Natural killer cell treated with Interleukin-12 subunit alpha and Interleukin-12 subunit beta and Interleukin-15 and Interleukin-18, amount 100 ng/mL, for 72 hours (primary cell): ENCODE measurements at regions not wholly inside any gene's neighbourhood (a gene's known extent, or its start where the extent isn't known, plus 50 kb on each side); places are given as distances from the start of the nearest gene placed in this dataset.
"Not testable (repeated sequence)": the region's sequence is repeated elsewhere in the genome, so short reads cannot be mapped to it uniquely, and the experiment has no call there.

Experiments
- ATAC-seq, 2 donors: fragments of 150-1000 bp; cut with Tn5 transposase in 1 of 2; sonication (Bioruptor Pico), chemical (Tn5 transposase) in 1 of 2; 2 replicates each; pipeline ENCODE4 v1.10.0; 2021
- DNase-seq: peaks from one replicate; pipeline ENCODE4 v3.0.0; 2022; ENCODE audit warnings: low spot score
- H3K27ac Mint-ChIP-seq, 2 donors: 1 replicate in 1 of 2; 2 replicates in 1 of 2; pipeline ENCODE4 v1.8.0; 2022; ENCODE audit warnings: mixed read lengths in 2 of 2, mild to moderate bottlenecking in 1 of 2, moderate library complexity in 1 of 2
- H3K27me3 Mint-ChIP-seq, 2 donors: 1 replicate in 1 of 2; 2 replicates in 1 of 2; pipeline ENCODE4 v1.8.0; 2022; ENCODE audit warnings: mixed read lengths in 2 of 2
- H3K36me3 Mint-ChIP-seq: one replicate; pipeline ENCODE4 v1.8.0; 2022; ENCODE audit warnings: mixed read lengths
- H3K4me1 Mint-ChIP-seq, 2 donors: 1 replicate in 1 of 2; 2 replicates in 1 of 2; pipeline ENCODE4 v1.8.0; 2022; ENCODE audit warnings: low read depth in 2 of 2, mixed read lengths in 2 of 2, mild to moderate bottlenecking in 1 of 2
- H3K4me3 Mint-ChIP-seq: one replicate; pipeline ENCODE4 v1.8.0; 2022; ENCODE audit warnings: mixed read lengths
- H3K9me3 Mint-ChIP-seq: 2 replicates; pipeline ENCODE4 v1.8.0; 2022; ENCODE audit warnings: mixed read lengths

DNA sequence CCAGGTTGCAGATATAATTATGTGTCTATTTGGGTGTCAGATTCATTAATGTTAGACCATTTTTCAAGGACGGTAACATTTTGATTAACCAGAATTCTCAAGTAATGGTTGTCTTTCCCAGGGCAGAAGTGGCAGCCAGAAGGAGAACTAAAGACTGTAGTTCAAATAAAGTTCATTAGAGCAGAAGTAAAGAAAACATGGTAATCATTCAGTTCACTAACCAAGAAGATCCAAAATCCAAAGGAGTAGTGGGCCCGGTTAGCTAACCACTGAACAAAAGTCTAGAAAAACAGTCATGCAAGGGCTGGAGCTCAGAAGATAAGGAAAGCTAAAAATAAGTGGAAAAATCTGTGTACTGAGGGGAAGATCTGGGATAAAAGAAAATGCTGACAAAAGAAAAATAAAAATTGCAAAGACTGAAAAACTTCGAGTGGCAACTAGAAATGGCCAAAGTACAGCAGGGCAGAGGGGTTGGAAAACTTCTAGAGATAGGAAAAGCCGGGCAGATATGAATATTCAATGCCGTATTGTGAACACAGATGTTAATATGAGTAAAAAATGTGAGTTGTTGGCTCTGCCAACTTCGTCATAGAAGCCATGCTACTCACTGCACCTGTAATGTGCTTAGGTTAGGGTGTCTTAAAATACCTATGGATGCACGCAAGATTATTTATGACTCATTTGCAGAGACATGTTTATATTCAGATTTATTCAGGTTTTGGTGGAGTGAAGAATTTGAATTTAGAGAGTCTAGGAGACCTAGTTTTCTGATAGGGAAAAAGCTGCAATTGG is 925.9 kb downstream of the LTN1 start:
- no peaks in the 10 kb centered on the region for H3K27me3 Mint-ChIP-seq
- no peaks in the 10 kb centered on the region for H3K4me1 Mint-ChIP-seq
- H3K27ac Mint-ChIP-seq, result no peak overlapping the region
- DNase-seq (no peak), ATAC-seq (no peak)
- H3K4me3 Mint-ChIP-seq, result no peak overlapping the region
- H3K36me3 Mint-ChIP-seq, result no peaks in the 10 kb centered on the region
- H3K9me3 Mint-ChIP-seq, result no peaks in the 10 kb centered on the region

- Mint-ChIP-seq H3K4me3 (no peak overlapping the region), H3K27ac (no peak overlapping the region), H3K4me1 (no peaks in the 10 kb centered on the region), H3K36me3 (no peaks in the 10 kb centered on the region), H3K27me3 (no peaks in the 10 kb centered on the region), H3K9me3 (no peaks in the 10 kb centered on the region)
- ATAC-seq, result no peak
- DNase-seq, result no peak
These were observed 926.6 kb downstream of the LTN1 start for GRCh38 chr21:28066076-28066475.

- DNase-seq, result no peak
- no peak overlapping the region for H3K27ac Mint-ChIP-seq
- no peaks in the 10 kb centered on the region for H3K9me3 Mint-ChIP-seq
- no peak overlapping the region for H3K4me3 Mint-ChIP-seq
- H3K4me1 Mint-ChIP-seq, result no peaks in the 10 kb centered on the region
- no peak for ATAC-seq
- no peaks in the 10 kb centered on the region for H3K27me3 Mint-ChIP-seq
- no peaks in the 10 kb centered on the region for H3K36me3 Mint-ChIP-seq
These were observed 929.1 kb downstream of the LTN1 start for GRCh38 chr21:28063241-28064216.

DNA sequence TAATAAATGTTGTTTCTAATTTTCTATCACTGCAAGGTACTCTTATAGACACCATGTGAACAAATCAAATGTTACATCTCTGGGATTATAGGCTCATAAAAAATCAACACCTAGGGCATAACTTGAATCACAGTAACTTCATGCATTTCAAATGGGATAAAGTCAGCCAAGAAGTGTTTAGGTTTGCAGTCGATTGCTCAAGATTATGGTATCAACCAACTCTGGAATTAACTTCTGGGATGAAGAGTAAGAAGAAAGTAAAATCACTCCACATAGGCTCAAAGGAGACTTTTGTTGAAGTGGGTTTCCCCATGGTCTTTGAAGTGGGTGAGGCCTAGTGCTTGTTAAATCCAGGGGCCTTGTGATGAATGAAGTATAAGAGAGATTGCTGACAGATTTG is 939.7 kb downstream of the LTN1 start:
- H3K27me3 Mint-ChIP-seq, ATAC-seq, H3K4me1 Mint-ChIP-seq, H3K27ac Mint-ChIP-seq, H3K36me3 Mint-ChIP-seq, H3K9me3 Mint-ChIP-seq, DNase-seq, H3K4me3 Mint-ChIP-seq: not testable (repeated sequence)

DNA sequence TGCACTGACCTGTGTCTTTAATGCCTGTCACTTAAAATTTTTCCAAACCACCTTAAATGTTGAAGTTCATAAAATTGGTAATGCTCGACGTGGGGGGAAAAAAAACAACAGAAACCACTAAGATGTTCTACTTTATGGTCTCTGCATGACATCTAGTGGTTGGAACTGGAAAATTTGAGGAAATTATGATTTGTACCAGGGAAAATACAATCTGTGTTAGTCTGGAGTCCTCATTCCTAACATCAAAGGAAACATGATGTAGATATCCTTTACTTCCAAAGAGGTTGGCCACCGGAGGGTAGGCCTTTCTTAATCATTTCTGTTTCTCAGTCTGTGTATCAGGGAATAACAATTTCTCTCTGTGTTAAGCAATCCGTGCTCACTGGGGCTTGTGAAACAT is 941.0 kb downstream of the LTN1 start:
- H3K27me3 Mint-ChIP-seq, result not testable (repeated sequence)

DNA sequence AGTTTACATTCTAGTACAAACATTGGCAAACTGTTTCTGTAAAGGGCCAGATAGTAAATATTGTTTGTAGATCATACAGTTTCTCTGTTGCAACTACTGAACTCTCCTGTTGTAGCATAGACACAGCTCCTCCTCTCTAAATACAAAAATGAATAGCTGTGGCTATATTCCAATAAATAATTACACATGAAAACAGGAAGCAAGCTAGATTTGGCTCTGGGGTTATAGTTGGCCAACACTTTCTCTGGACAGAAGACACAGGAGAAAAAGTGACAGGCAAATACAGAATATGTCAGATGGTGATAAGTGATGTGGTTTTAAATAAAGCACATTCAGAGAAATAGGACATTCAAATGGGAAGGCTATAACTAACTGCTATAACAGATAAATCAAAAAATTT is 957.0 kb downstream of the LTN1 start:
- not testable (repeated sequence) for H3K27ac Mint-ChIP-seq, H3K4me1 Mint-ChIP-seq, H3K4me3 Mint-ChIP-seq, H3K36me3 Mint-ChIP-seq, DNase-seq, H3K27me3 Mint-ChIP-seq, ATAC-seq
- peaks cover 14% of the 10 kb centered on the region for H3K9me3 Mint-ChIP-seq

More for the DNA sequence above, 941.0 kb downstream of the LTN1 start:
- ATAC-seq, H3K27ac Mint-ChIP-seq, H3K4me3 Mint-ChIP-seq, H3K9me3 Mint-ChIP-seq, H3K36me3 Mint-ChIP-seq, DNase-seq, H3K4me1 Mint-ChIP-seq: not testable (repeated sequence)

DNA sequence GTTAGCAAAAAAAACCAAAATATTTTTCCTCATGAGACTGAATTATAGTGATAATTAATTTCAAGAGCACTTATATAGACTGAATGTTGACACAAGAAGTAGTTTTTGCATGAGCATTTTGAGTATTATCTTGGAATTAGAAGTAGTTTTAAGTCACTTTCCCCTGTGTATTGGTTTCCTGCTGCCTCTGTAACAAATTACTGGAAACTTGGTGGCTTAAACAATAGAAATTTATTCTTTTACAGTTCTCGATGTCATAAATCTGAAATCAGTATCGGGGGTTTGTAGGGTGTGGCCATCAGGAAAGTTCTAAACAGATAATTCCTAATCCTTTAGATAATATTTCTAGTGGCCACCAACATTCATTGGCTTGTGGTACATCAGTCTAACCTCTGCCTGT is 957.8 kb downstream of the LTN1 start:
- H3K36me3 Mint-ChIP-seq, H3K27ac Mint-ChIP-seq, H3K27me3 Mint-ChIP-seq, H3K4me1 Mint-ChIP-seq, H3K4me3 Mint-ChIP-seq, ATAC-seq, DNase-seq: not testable (repeated sequence)
- peaks cover 14% of the 10 kb centered on the region for H3K9me3 Mint-ChIP-seq

GRCh38 chr21:28034334-28034733 is 958.3 kb downstream of the LTN1 start:
- not testable (repeated sequence) for H3K36me3 Mint-ChIP-seq, H3K27me3 Mint-ChIP-seq, H3K4me3 Mint-ChIP-seq, ATAC-seq, DNase-seq, H3K4me1 Mint-ChIP-seq, H3K27ac Mint-ChIP-seq
- H3K9me3 Mint-ChIP-seq, result peaks cover 16% of the 10 kb centered on the region

- not testable (repeated sequence) for H3K36me3 Mint-ChIP-seq, DNase-seq, ATAC-seq, H3K4me3 Mint-ChIP-seq, H3K27ac Mint-ChIP-seq, H3K4me1 Mint-ChIP-seq, H3K27me3 Mint-ChIP-seq
- peaks cover 17% of the 10 kb centered on the region for H3K9me3 Mint-ChIP-seq
These were observed 960.0 kb downstream of the LTN1 start for GRCh38 chr21:28032652-28033051.

DNA sequence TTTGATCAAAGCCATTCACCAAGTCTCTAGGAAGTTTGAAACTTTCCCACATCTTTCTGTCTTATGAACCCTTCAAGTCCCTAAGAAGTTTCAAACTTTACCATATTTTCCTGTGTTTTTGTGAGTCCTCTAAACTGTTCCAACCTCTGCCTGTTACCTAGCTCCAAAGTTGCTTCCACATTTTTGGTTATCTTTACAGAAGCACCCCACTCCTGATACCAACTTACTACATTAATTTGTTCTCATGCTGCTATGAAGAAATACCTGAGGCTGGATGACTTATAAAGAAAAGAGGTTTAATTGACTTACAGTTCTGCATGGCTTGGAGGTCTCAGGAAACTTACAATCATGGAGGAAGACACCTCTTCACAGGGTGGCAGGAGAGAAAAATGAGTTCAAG is 961.6 kb downstream of the LTN1 start:
- DNase-seq, ATAC-seq, H3K27me3 Mint-ChIP-seq, H3K4me3 Mint-ChIP-seq, H3K4me1 Mint-ChIP-seq, H3K27ac Mint-ChIP-seq, H3K36me3 Mint-ChIP-seq: not testable (repeated sequence)
- peaks cover 17% of the 10 kb centered on the region for H3K9me3 Mint-ChIP-seq

DNA sequence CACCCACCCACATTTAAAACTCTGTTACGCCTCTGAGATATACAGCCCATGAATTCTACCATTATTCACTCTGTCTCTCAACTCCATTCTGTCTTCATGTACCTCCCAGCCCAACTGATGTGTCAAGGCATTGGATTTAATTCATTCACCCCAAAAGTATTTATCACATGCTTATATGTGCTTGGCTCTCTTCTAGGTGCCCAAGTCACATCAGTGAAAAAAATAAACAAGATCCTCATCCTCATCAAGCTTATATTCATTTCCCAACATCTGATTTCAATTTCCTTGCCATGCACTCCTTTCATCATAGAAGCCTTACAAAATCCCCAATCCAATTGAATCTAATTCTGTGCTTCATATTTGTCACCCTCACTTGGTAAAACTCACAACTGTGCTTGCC is 967.6 kb downstream of the LTN1 start:
- H3K4me1 Mint-ChIP-seq, result no peaks in the 10 kb centered on the region
- DNase-seq, result no peak
- no peak overlapping the region for H3K4me3 Mint-ChIP-seq
- no peaks in the 10 kb centered on the region for H3K27me3 Mint-ChIP-seq
- ATAC-seq, result no peak
- no peak overlapping the region for H3K27ac Mint-ChIP-seq
- no peaks in the 10 kb centered on the region for H3K36me3 Mint-ChIP-seq
- peaks cover 3% of the 10 kb centered on the region for H3K9me3 Mint-ChIP-seq

GRCh38 chr21:28018741-28019669 is 973.7 kb downstream of the LTN1 start:
- H3K27me3 Mint-ChIP-seq, result no peaks in the 10 kb centered on the region
- DNase-seq (no peak), ATAC-seq (peak in 1 of 2 donors; percentile 45)
- H3K9me3 Mint-ChIP-seq, result no peaks in the 10 kb centered on the region
- no peaks in the 10 kb centered on the region for H3K36me3 Mint-ChIP-seq
- no peaks in the 10 kb centered on the region for H3K4me1 Mint-ChIP-seq
- H3K27ac Mint-ChIP-seq, result no peak overlapping the region
- no peak overlapping the region for H3K4me3 Mint-ChIP-seq

DNA sequence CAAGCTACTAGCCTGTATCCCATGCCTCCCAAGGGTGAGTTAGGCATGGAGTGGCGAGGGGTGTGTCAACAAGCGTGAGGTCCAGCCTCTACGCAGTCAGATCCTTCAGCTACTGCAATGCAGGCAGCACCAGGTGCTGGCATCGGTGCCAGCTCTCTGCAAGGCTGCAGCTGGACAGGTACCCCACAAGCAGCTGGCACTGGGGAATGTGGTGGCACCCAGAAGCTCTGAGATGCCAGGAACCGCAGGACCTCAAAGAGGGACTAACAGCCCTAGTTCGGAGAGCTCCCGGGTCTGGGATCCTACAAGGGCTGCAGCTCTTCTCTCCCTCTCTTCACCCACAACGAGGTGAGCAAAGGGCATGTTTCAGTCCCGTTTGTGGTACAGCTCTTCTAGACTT is 974.5 kb downstream of the LTN1 start:
- no peaks in the 10 kb centered on the region for H3K4me1 Mint-ChIP-seq
- H3K4me3 Mint-ChIP-seq, result no peak overlapping the region
- no peak overlapping the region for H3K27ac Mint-ChIP-seq
- no peak for DNase-seq
- H3K27me3 Mint-ChIP-seq, result no peaks in the 10 kb centered on the region
- no peaks in the 10 kb centered on the region for H3K36me3 Mint-ChIP-seq
- no peak for ATAC-seq
- H3K9me3 Mint-ChIP-seq, result no peaks in the 10 kb centered on the region
